ENCODE measurements at regions not wholly inside any gene's neighbourhood (a gene's known extent, or its start where the extent isn't known, plus 50 kb on each side); places are given as distances from the start of the nearest gene placed in this dataset.

DNA sequence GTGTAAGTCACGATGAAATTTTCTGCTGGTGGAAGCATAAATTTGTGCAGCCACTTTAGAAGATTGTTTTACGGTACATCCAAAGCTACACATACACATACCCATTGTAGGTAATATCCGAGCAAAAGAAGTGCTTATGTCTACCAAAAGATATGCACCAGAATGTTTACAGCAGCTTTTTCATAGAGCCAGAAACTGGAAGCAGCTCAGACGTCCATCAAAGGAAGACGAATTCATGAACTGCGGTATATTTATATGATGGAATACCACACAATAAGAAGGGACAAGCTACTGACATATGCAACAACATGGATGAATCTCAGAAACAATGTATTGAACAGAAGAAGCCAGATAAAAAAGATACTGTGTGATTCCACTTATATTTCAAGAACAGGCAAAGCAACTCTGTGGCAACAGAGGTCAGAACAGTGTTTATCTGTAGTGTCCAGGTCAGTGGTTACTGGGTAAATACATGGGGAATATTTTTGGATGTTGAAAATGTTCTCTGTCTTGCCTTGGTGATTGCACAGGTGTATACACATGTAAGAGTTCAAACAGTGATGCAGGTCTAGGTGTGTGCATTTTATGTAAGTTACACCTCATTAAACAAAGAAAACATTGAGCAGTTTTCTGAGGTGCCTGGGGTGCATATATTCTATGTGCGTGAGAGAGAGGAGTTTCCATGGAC lies 51.9 kb upstream of the EXOC2 start:
- TF ChIP-seq, protein P1, sequence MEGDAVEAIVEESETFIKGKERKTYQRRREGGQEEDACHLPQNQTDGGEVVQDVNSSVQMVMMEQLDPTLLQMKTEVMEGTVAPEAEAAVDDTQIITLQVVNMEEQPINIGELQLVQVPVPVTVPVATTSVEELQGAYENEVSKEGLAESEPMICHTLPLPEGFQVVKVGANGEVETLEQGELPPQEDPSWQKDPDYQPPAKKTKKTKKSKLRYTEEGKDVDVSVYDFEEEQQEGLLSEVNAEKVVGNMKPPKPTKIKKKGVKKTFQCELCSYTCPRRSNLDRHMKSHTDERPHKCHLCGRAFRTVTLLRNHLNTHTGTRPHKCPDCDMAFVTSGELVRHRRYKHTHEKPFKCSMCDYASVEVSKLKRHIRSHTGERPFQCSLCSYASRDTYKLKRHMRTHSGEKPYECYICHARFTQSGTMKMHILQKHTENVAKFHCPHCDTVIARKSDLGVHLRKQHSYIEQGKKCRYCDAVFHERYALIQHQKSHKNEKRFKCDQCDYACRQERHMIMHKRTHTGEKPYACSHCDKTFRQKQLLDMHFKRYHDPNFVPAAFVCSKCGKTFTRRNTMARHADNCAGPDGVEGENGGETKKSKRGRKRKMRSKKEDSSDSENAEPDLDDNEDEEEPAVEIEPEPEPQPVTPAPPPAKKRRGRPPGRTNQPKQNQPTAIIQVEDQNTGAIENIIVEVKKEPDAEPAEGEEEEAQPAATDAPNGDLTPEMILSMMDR (IDR thresholded peaks at IDR 0.05; ENCODE audit: low read depth, low read length): no peak
- DNase-seq (ENCODE audit: extremely low read depth, low read depth): no peak

DNA sequence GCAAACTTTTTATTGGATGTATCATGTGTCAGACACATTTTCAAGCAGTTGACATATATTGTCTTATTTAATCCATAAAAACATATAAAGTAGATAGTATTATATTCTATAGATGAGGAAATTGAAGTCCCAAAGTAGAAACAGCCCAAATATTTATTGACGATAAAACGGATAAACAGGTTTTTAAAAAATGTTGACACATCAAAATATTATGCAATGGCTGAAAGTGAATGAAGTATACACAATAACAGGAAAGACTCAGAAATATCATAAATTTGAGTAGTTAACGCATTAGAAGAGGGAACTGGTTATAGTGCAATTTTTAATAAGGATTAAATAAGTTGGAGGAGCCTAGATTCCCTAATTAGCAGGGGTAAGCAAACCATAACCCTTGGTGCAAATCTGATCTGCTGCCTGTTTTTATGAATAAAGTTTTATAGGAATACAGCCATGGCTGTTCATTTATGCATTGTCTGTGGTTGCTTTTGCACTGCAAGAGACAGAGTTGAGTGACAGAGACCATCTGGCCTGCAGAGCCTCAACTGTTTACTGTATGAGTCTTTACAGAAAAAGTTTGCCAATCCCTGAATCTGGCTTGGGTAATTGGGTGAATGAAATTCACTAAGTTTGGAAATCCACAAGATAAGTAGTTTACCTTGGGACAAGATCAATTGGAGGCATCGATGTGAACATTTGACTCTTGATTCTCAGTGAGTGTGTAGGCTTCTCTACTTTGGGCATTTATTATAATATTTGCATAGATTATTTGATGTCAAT lies 50.6 kb upstream of the EXOC2 start:
- no peak for DNase-seq (ENCODE audit: extremely low read depth, low read depth)
- TF ChIP-seq, protein P1 (IDR thresholded peaks at IDR 0.05; ENCODE audit: low read depth, low read length): no peak
